ENCODE measurements at regions not wholly inside any gene's neighbourhood (a gene's known extent, or its start where the extent isn't known, plus 50 kb on each side); places are given as distances from the start of the nearest gene placed in this dataset.

- TF ChIP-seq POLR2A (IDR thresholded peaks at IDR 0.05): no peak
- no peak for TF ChIP-seq CTCF (IDR thresholded peaks at IDR 0.05)
Measured at GRCh38 chr16:59478838-59479237, 744.7 kb upstream of the GOT2 start.
